H9 (cell line): ENCODE measurements at regions not wholly inside any gene's neighbourhood (a gene's known extent, or its start where the extent isn't known, plus 50 kb on each side); places are given as distances from the start of the nearest gene placed in this dataset.

Source experiments
- DNase-seq: peaks from one replicate; pipeline ENCODE4 v3.0.0-alpha.2; 2017
- H2AFZ ChIP-seq: one replicate; pipeline ENCODE4 v1.6.1; 2013; ENCODE audit warnings: mild to moderate bottlenecking, low read length, control low read depth, moderate library complexity
- H2AK5ac ChIP-seq: 2 replicates; pipeline ENCODE4 v1.6.1; 2013; ENCODE audit warnings: low read length, control low read depth, mixed read lengths; ENCODE audit not compliant: insufficient read length
- H2BK120ac ChIP-seq: one replicate; pipeline ENCODE4 v1.6.1; 2013; ENCODE audit warnings: low read depth, mild to moderate bottlenecking, low read length, control low read depth, inconsistent platforms; ENCODE audit not compliant: poor library complexity, severe bottlenecking
- H2BK12ac ChIP-seq: 2 replicates; pipeline ENCODE4 v1.6.1; 2013; ENCODE audit warnings: low read length, control low read depth, mixed read lengths, low read depth; ENCODE audit not compliant: insufficient read length
- H2BK15ac ChIP-seq: 2 replicates; pipeline ENCODE4 v1.6.1; 2013; ENCODE audit warnings: low read depth, low read length, control low read depth
- H2BK20ac ChIP-seq: one replicate; pipeline ENCODE4 v1.6.1; 2013; ENCODE audit warnings: low read depth, mild to moderate bottlenecking, low read length, control low read depth, inconsistent platforms; ENCODE audit not compliant: poor library complexity, severe bottlenecking
- H2BK5ac ChIP-seq: 2 replicates; pipeline ENCODE4 v1.6.1; 2013; ENCODE audit warnings: low read length, control low read depth, mixed read lengths; ENCODE audit not compliant: insufficient read length
- H3K14ac ChIP-seq: 2 replicates; pipeline ENCODE4 v1.6.1; 2013; ENCODE audit warnings: low read length, control low read depth; ENCODE audit not compliant: insufficient read depth
- H3K18ac ChIP-seq: 2 replicates; pipeline ENCODE4 v1.6.1; 2013; ENCODE audit warnings: low read depth, mild to moderate bottlenecking, mixed read lengths, low read length, control low read depth; ENCODE audit not compliant: insufficient read length
- H3K23ac ChIP-seq: 2 replicates; pipeline ENCODE4 v1.6.1; 2013; ENCODE audit warnings: low read length, control low read depth, mixed read lengths, low read depth; ENCODE audit not compliant: insufficient read length
- H3K23me2 ChIP-seq: 2 replicates; pipeline ENCODE4 v1.6.1; 2013; ENCODE audit warnings: low read depth, mild to moderate bottlenecking, mixed read lengths, low read length, control low read depth; ENCODE audit not compliant: insufficient read length, poor library complexity, severe bottlenecking
- H3K27ac ChIP-seq: 2 replicates; pipeline ENCODE4 v1.5.1; 2013; ENCODE audit warnings: low read length, control low read depth, mixed read lengths, low read depth; ENCODE audit not compliant: insufficient read length
- H3K27me3 ChIP-seq: 2 replicates; pipeline ENCODE4 v1.6.1; 2013; ENCODE audit warnings: low read length, control low read depth, inconsistent platforms; ENCODE audit not compliant: insufficient read depth
- H3K4ac ChIP-seq: 2 replicates; pipeline ENCODE4 v1.6.1; 2013; ENCODE audit warnings: low read depth, mild to moderate bottlenecking, control low read depth, inconsistent platforms, low read length, moderate library complexity
- H3K4me1 ChIP-seq: 2 replicates; pipeline ENCODE4 v1.6.1; 2013; ENCODE audit warnings: low read length, control low read depth, inconsistent platforms; ENCODE audit not compliant: insufficient read depth
- H3K4me2 ChIP-seq: 2 replicates; pipeline ENCODE4 v1.6.1; 2013; ENCODE audit warnings: low read length, control low read depth, mixed read lengths; ENCODE audit not compliant: insufficient read length, insufficient read depth
- H3K56ac ChIP-seq: 2 replicates; pipeline ENCODE4 v1.6.1; 2013; ENCODE audit warnings: low read depth, mild to moderate bottlenecking, mixed read lengths, low read length, control low read depth; ENCODE audit not compliant: insufficient read length
- H3K79me1 ChIP-seq: 2 replicates; pipeline ENCODE4 v1.6.1; 2013; ENCODE audit warnings: low read depth, mild to moderate bottlenecking, moderate library complexity, low read length, control low read depth, inconsistent platforms; ENCODE audit not compliant: insufficient read depth, poor library complexity, severe bottlenecking
- H3K79me2 ChIP-seq: 2 replicates; pipeline ENCODE4 v1.6.1; 2013; ENCODE audit warnings: low read length, control low read depth, inconsistent platforms; ENCODE audit not compliant: insufficient read depth
- H3K9ac ChIP-seq: 2 replicates; pipeline ENCODE4 v1.6.1; 2013; ENCODE audit warnings: low read length, control low read depth, mixed read lengths; ENCODE audit not compliant: insufficient read length; ENCODE audit errors: extremely low read depth
- H3K9me3 ChIP-seq: one replicate; pipeline ENCODE4 v1.6.1; 2013; ENCODE audit warnings: low read depth, low read length, inconsistent platforms; ENCODE audit not compliant: control insufficient read depth
- H3T11ph ChIP-seq: one replicate; pipeline ENCODE4 v1.6.1; 2013; ENCODE audit warnings: mild to moderate bottlenecking, low read length, control low read depth, inconsistent platforms
- H4K20me1 ChIP-seq: one replicate; pipeline ENCODE4 v1.6.1; 2013; ENCODE audit not compliant: control insufficient read depth, insufficient read length, insufficient read depth
- H4K5ac ChIP-seq: 2 replicates; pipeline ENCODE4 v1.6.1; 2013; ENCODE audit warnings: low read depth, mild to moderate bottlenecking, mixed read lengths, low read length, control low read depth; ENCODE audit not compliant: insufficient read length
- H4K8ac ChIP-seq: replicated peaks from 2 replicates; pipeline ENCODE4 v1.6.1; 2013; ENCODE audit warnings: low read length, control low read depth, mixed read lengths, low read depth; ENCODE audit not compliant: insufficient read length
- H4K91ac ChIP-seq: 2 replicates; pipeline ENCODE4 v1.6.1; 2013; ENCODE audit warnings: low read depth, mild to moderate bottlenecking, moderate library complexity, mixed read lengths, low read length, control low read depth; ENCODE audit not compliant: insufficient read length
- H3K27ac Mint-ChIP-seq, 3 experiments: 2 replicates in 2 of 3; 3 replicates in 1 of 3; pipeline ENCODE4 v1.8.0; 2020 to 2021; ENCODE audit warnings: mixed read lengths in 3 of 3, mild to moderate bottlenecking in 1 of 3, moderate library complexity in 1 of 3
- H3K27me3 Mint-ChIP-seq: 2 replicates; pipeline ENCODE4 v1.8.0; 2021; ENCODE audit warnings: low read depth, mild to moderate bottlenecking, moderate library complexity, mixed read lengths
- H3K36me3 Mint-ChIP-seq, 3 experiments: 2 replicates in 2 of 3; 3 replicates in 1 of 3; pipeline ENCODE4 v1.8.0; 2020 to 2021; ENCODE audit warnings: low read depth in 3 of 3, mixed read lengths in 3 of 3; ENCODE audit not compliant: insufficient read depth in 1 of 3
- H3K4me1 Mint-ChIP-seq, 2 experiments: 2 replicates each; pipeline ENCODE4 v1.8.0; 2020; ENCODE audit warnings: mixed read lengths in 2 of 2
- H3K4me3 Mint-ChIP-seq, 2 experiments: 2 replicates in 1 of 2; 3 replicates in 1 of 2; pipeline ENCODE4 v1.8.0; 2020 to 2021; ENCODE audit warnings: mild to moderate bottlenecking in 2 of 2, mixed read lengths in 2 of 2, moderate library complexity in 1 of 2
- H3K9me3 Mint-ChIP-seq, 2 experiments: 2 replicates in 1 of 2; 3 replicates in 1 of 2; pipeline ENCODE4 v1.8.0; 2020; ENCODE audit warnings: mild to moderate bottlenecking in 2 of 2, mixed read lengths in 2 of 2, moderate library complexity in 1 of 2
- WGBS: extraction: QIAGEN DNeasy Blood & Tissue Kit; methylation state at CpG from one replicate; pipeline ENCODE4 v1.1.7; 2013; ENCODE audit warnings: missing lambda C conversion rate, low lambda C conversion rate, mixed read lengths; ENCODE audit not compliant: insufficient read length; ENCODE audit errors: extremely low coverage; 5-methylcytosine and 5-hydroxymethylcytosine counted together
- TF ChIP-seq, protein P1 (sequence below): fragments of 200-600 bp; sonication (generic); conservative IDR thresholded peaks from 3 replicates; pipeline ENCODE4 v1.8.0; 2021; ENCODE audit warnings: antibody characterized with exemption, mild to moderate bottlenecking

DNA sequence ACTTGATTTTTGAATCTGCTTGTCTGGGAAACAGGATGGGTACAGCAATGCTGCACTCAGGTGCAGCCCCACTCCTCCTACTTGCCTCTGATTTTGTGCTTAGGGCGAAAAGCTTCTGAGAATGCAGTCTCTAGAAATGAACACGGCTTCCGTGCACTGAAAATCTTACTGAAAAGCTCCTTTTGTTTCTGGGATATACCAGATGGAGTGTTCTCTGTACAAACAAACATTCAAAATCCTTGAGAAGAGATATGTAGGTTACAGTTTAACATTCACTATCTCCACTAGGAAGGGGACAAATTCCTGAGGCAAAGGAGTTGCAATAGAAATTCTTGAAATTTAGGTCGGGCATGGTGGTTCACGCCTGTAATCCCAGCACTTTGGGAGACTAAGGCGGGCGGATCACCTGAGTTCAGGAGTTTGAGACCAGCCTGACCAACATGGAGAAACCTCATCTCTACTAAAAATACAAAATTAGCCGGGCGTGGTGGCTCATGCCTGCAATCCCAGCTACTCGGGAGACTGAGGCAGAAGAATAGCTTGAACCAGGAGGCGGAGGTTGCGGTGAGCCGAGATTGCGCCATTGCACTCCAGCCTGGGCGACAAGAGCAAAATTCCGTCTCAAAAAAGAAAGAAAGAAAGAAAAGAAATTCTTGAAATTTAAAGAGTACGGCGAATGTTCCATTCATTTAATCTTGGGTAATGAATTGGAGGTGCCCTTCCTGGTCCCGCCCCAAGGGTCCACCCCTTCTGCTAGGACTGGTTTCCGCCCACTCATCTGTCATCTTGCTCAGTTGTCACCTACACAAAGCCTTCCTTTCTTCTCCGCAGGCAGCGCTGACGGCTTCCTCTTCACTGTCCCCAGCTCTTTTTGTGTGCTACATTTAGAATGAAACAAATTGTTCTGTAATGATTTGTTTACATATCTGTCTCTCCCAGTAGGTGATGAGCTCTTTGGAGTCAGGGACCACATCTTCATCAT, 92.4 kb downstream of the SOCS6 start:
- no peaks in the 10 kb centered on the region for H3K9me3 Mint-ChIP-seq
- no peak overlapping the region for H3K4me2 ChIP-seq

More for the DNA sequence above, 92.4 kb downstream of the SOCS6 start:
- Histone ChIP-seq H2BK12ac (no peak overlapping the region), H2BK5ac (no peak overlapping the region), H2AK5ac (no peak overlapping the region), H3K23me2 (no peaks in the 10 kb centered on the region), H4K91ac (no peak overlapping the region), H2AFZ (no peak overlapping the region), H4K5ac (no peak overlapping the region), H2BK120ac (no peak overlapping the region), H2BK15ac (no peak overlapping the region), H3K9ac (no peak overlapping the region), H3K9me3 (no peaks in the 10 kb centered on the region), H2BK20ac (no peak overlapping the region), H4K20me1 (no peaks in the 10 kb centered on the region), H4K8ac (no peak overlapping the region), H3K4me1 (no peaks in the 10 kb centered on the region; the same call in 1 of the 2 replicates), H3K79me2 (no peaks in the 10 kb centered on the region), H3K14ac (no peak overlapping the region), H3K56ac (no peak overlapping the region), H3K23ac (no peak overlapping the region), H3K4ac (no peak overlapping the region), H3K18ac (no peak overlapping the region), H3T11ph (no peak overlapping the region), H3K27ac (no peak overlapping the region), H3K79me1 (no peaks in the 10 kb centered on the region), H3K27me3 (no peaks in the 10 kb centered on the region)
- TF ChIP-seq, protein P1, sequence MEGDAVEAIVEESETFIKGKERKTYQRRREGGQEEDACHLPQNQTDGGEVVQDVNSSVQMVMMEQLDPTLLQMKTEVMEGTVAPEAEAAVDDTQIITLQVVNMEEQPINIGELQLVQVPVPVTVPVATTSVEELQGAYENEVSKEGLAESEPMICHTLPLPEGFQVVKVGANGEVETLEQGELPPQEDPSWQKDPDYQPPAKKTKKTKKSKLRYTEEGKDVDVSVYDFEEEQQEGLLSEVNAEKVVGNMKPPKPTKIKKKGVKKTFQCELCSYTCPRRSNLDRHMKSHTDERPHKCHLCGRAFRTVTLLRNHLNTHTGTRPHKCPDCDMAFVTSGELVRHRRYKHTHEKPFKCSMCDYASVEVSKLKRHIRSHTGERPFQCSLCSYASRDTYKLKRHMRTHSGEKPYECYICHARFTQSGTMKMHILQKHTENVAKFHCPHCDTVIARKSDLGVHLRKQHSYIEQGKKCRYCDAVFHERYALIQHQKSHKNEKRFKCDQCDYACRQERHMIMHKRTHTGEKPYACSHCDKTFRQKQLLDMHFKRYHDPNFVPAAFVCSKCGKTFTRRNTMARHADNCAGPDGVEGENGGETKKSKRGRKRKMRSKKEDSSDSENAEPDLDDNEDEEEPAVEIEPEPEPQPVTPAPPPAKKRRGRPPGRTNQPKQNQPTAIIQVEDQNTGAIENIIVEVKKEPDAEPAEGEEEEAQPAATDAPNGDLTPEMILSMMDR = no peak
- H3K4me1 Mint-ChIP-seq = peaks cover 15 to 19% of the 10 kb centered on the region in 2 experiments
- H3K4me3 Mint-ChIP-seq = no peak overlapping the region
- H3K27me3 Mint-ChIP-seq = no peaks in the 10 kb centered on the region
- H3K36me3 Mint-ChIP-seq = no peaks in the 10 kb centered on the region
- no CpG with 5 or more reads among the region's 23 CpGs for WGBS
- H3K27ac Mint-ChIP-seq = no peak overlapping the region
- peak; percentile 55 for DNase-seq
